K562 (cell line): ENCODE measurements at regions not wholly inside any gene's neighbourhood (a gene's known extent, or its start where the extent isn't known, plus 50 kb on each side); places are given as distances from the start of the nearest gene placed in this dataset.

Source experiments
- ATAC-seq: fragments of 200-7000 bp; cut with Tn5 transposase; 3 replicates; pipeline ENCODE4 v1.9.1; 2020; ENCODE audit warnings: moderate library complexity
- BruUV-seq: library from RNA; stranded (reverse); fragments of 400-500 nt; replicated peaks from 2 replicates; lab custom pipeline; 2021; lab: Mats Ljungman, UMichigan
- CTCF ChIA-PET: fragments of 300-600 bp; formaldehyde crosslinking; extraction: SDS; loops from one replicate; lab custom pipeline; 2021; ENCODE audit warnings: low intra/inter-chr PET ratio; lab: Yijun Ruan, JAX
- POLR2A ChIA-PET: fragments of 300-600, 350-650 bp; sonication (Branson Sonifier 250); formaldehyde crosslinking; extraction: SDS; loops from one replicate; lab custom pipeline; 2021; ENCODE audit warnings: antibody characterized with exemption, inconsistent platforms; lab: Yijun Ruan, JAX
- DNase-seq, 4 experiments: peaks; one replicate each; pipeline versions ENCODE4 v3.0.0 to v3.0.0-alpha.2; 2011 to 2018; ENCODE audit warnings: low spot score in 3 of 4, mixed read lengths in 3 of 4; ENCODE audit errors: extremely low read depth in 1 of 4
- FAIRE-seq: peaks from 2 replicates; lab custom pipeline; 2011; peaks lifted over from hg19 to GRCh38; lab: Jason Lieb, UNC
- H2AFZ ChIP-seq: 2 replicates; pipeline ENCODE4 v1.6.0; 2011; ENCODE audit warnings: low read depth, low read length, control low read depth, inconsistent platforms
- H3K27ac ChIP-seq: fragments of 200-600 bp; 3 replicates; pipeline ENCODE4 v1.8.0; 2011; ENCODE audit warnings: low read depth, mild to moderate bottlenecking, control low read depth, inconsistent platforms, low read length, moderate library complexity, mixed read lengths; ENCODE audit errors: extremely low read depth
- H3K27me3 ChIP-seq, 2 experiments: fragments of 300-600 bp in 1 of 2; 2 replicates in 1 of 2; 3 replicates in 1 of 2; pipeline versions ENCODE4 v1.6.0 to v1.8.0; 2011; ENCODE audit warnings: inconsistent platforms in 2 of 2, low read length in 2 of 2, mild to moderate bottlenecking in 1 of 2, mixed read lengths in 1 of 2, moderate library complexity in 1 of 2; ENCODE audit not compliant: control insufficient read depth in 2 of 2, insufficient read depth in 2 of 2
- H3K36me3 ChIP-seq: fragments of 300-600 bp; 3 replicates; pipeline ENCODE4 v1.8.0; 2011; ENCODE audit warnings: mild to moderate bottlenecking, low read length, inconsistent platforms; ENCODE audit not compliant: control insufficient read depth, insufficient read depth
- H3K4me1 ChIP-seq, 2 experiments: fragments of 200-600 bp in 1 of 2; replicated peaks in 1 of 2; 2 replicates in 1 of 2; 3 replicates in 1 of 2; pipeline versions ENCODE4 v1.5.1 to v1.8.0; 2011; ENCODE audit warnings: inconsistent platforms in 2 of 2, low read length in 2 of 2, mild to moderate bottlenecking in 1 of 2, mixed read lengths in 1 of 2, moderate library complexity in 1 of 2; ENCODE audit not compliant: control insufficient read depth in 2 of 2, insufficient read depth in 2 of 2
- H3K4me2 ChIP-seq: 2 replicates; pipeline ENCODE4 v1.6.1; 2011; ENCODE audit warnings: low read length, control low read depth, inconsistent platforms, mixed read lengths; ENCODE audit not compliant: insufficient read depth
- H3K4me3 ChIP-seq: fragments of 200-600 bp; sonication (generic), shearing (Covaris generic); 2 replicates; pipeline ENCODE4 v1.5.1; 2016; ENCODE audit warnings: control low read depth, inconsistent platforms
- H3K79me2 ChIP-seq: fragments of 200-600 bp; 3 replicates; pipeline ENCODE4 v1.8.0; 2011; ENCODE audit warnings: low read length, inconsistent platforms; ENCODE audit not compliant: control insufficient read depth, insufficient read depth
- H3K9ac ChIP-seq, 2 experiments: 2 replicates each; pipeline versions ENCODE4 v1.6.0 to v1.6.1; 2011; ENCODE audit warnings: low read depth in 2 of 2, low read length in 2 of 2, control low read depth in 1 of 2, inconsistent platforms in 1 of 2, mild to moderate bottlenecking in 1 of 2, mixed read lengths in 1 of 2; ENCODE audit not compliant: insufficient read depth in 1 of 2
- H3K9me1 ChIP-seq: one replicate; pipeline ENCODE4 v1.6.0; 2011; ENCODE audit warnings: inconsistent platforms, mild to moderate bottlenecking, low read length, moderate library complexity; ENCODE audit not compliant: control insufficient read depth, insufficient read depth
- H3K9me3 ChIP-seq: replicated peaks from 2 replicates; pipeline ENCODE4 v1.5.1; 2011; ENCODE audit warnings: low read depth, low read length, inconsistent platforms; ENCODE audit not compliant: control insufficient read depth, insufficient read depth
- H4K20me1 ChIP-seq: replicated peaks from 2 replicates; pipeline ENCODE4 v1.6.1; 2011; ENCODE audit warnings: low read length, inconsistent platforms, mixed read lengths; ENCODE audit not compliant: control insufficient read depth, insufficient read depth
- ATF6 ChIP-seq: sonication (generic); formaldehyde crosslinking; IDR thresholded peaks from 2 replicates; pipeline ENCODE4 v1.4.0; 2020; ENCODE audit warnings: mild to moderate bottlenecking, missing genetic modification reagents
- CBX3 ChIP-seq, 2 experiments: IDR thresholded peaks; 1 replicate in 1 of 2; 2 replicates in 1 of 2; pipeline ENCODE4 v1.6.1; 2012; ENCODE audit warnings: inconsistent platforms in 2 of 2, low read length in 2 of 2, borderline replicate concordance in 1 of 2, control low read depth in 1 of 2
- GABPB1 ChIP-seq: sonication (generic); formaldehyde crosslinking; IDR thresholded peaks from 2 replicates; pipeline ENCODE4 v1.8.0; 2022; ENCODE audit warnings: mild to moderate bottlenecking, missing genetic modification reagents
- MYBL2 ChIP-seq, 2 experiments: fragments of 450-650 bp in 1 of 2; sonication (generic) in 1 of 2; formaldehyde crosslinking in 1 of 2; IDR thresholded peaks; 2 replicates each; pipeline versions ENCODE4 v1.6.1 to v1.8.1; 2017 to 2022; ENCODE audit warnings: borderline replicate concordance in 1 of 2, inconsistent platforms in 1 of 2, low read depth in 1 of 2, mild to moderate bottlenecking in 1 of 2, missing genetic modification reagents in 1 of 2, moderate library complexity in 1 of 2
- PHB ChIP-seq: fragments of 250-450 bp; sonication (Bioruptor Pico); IDR thresholded peaks from 2 replicates; pipeline ENCODE4 v1.5.0; 2021
- POU5F1 ChIP-seq: fragments of 150-350 bp; IDR thresholded peaks from 2 replicates; pipeline ENCODE4 v1.6.1; 2014; ENCODE audit warnings: borderline replicate concordance, low read length, low read depth, mild to moderate bottlenecking; ENCODE audit not compliant: partially characterized antibody
- SAFB2 ChIP-seq: fragments of 200-400 bp; formaldehyde crosslinking; IDR thresholded peaks from 2 replicates; pipeline ENCODE4 v1.6.1; 2018; ENCODE audit warnings: borderline replicate concordance, low read length, low read depth, moderate library complexity; ENCODE audit not compliant: severe bottlenecking
- TOE1 ChIP-seq, 2 experiments: fragments of 450-650 bp in 1 of 2; sonication (generic) in 1 of 2; formaldehyde crosslinking in 1 of 2; IDR thresholded peaks; 2 replicates each; pipeline versions ENCODE4 v1.7.1 to v1.8.0; 2016 to 2022; ENCODE audit warnings: borderline replicate concordance in 2 of 2, mild to moderate bottlenecking in 2 of 2, antibody characterized with exemption in 1 of 2, inconsistent platforms in 1 of 2, low read depth in 1 of 2, missing genetic modification reagents in 1 of 2, moderate library complexity in 1 of 2
- USF1 ChIP-seq: sonication (generic); formaldehyde crosslinking; IDR thresholded peaks from 2 replicates; pipeline ENCODE4 v1.9.0; 2022; ENCODE audit warnings: mild to moderate bottlenecking, missing genetic modification reagents
- XRCC4 ChIP-seq: IDR thresholded peaks from one replicate; pipeline ENCODE4 v1.6.1; 2011; ENCODE audit not compliant: insufficient read depth, insufficient read length; ENCODE audit errors: extremely low read depth
- ZKSCAN8 ChIP-seq: fragments of 200-800 bp; sonication (Bioruptor generic); IDR thresholded peaks from 2 replicates; pipeline ENCODE4 v1.6.1; 2016; ENCODE audit warnings: missing genetic modification characterization, missing compliant biosample characterization
- ZNF316 ChIP-seq: fragments of 450-650 bp; IDR thresholded peaks from 2 replicates; pipeline ENCODE4 v1.6.1; 2016
- ZNF507 ChIP-seq: conservative IDR thresholded peaks from 2 replicates; pipeline ENCODE4 v1.6.1; 2017; ENCODE audit warnings: missing genetic modification characterization, missing compliant biosample characterization
- WGBS: fragments of 100-300 bp; shearing (Covaris generic); methylation state at CpG from one replicate; pipeline ENCODE4 v1.1.6; 2016; ENCODE audit warnings: low coverage, mixed read lengths; ENCODE audit not compliant: insufficient coverage; ENCODE audit errors: missing lambda C conversion rate; 5-methylcytosine and 5-hydroxymethylcytosine counted together
- in situ Hi-C: fragments of 300-500 bp; cut with MboI; formaldehyde crosslinking; loops from 4 replicates; pipeline ENCODE4 v1.15.0; 2018; ENCODE audit warnings: inconsistent platforms, mixed read lengths
- intact Hi-C: fragments of 100-400 bp; cut with micrococcal nuclease; formaldehyde crosslinking; loops from 2 replicates; pipeline ENCODE4 v1.14.2; 2022
- TF ChIP-seq, protein P1 (sequence below), 2 experiments: IDR thresholded peaks in 1 of 2; conservative IDR thresholded peaks in 1 of 2; 2 replicates each; pipeline ENCODE4 v1.6.1; 2016; ENCODE audit warnings: low read depth in 2 of 2, mild to moderate bottlenecking in 1 of 2, missing compliant biosample characterization in 1 of 2, missing genetic modification characterization in 1 of 2, moderate library complexity in 1 of 2

- no peak for TF ChIP-seq TOE1 (IDR thresholded peaks at IDR 0.05; ENCODE audit: borderline replicate concordance)
- no peak for TF ChIP-seq TOE1 (CRISPR knock-in tag; IDR thresholded peaks at IDR 0.05; ENCODE audit: borderline replicate concordance, low read depth)
- no peak for TF ChIP-seq ZNF507 (tag)
- no peak for TF ChIP-seq ZNF316
- TF ChIP-seq, protein P1, sequence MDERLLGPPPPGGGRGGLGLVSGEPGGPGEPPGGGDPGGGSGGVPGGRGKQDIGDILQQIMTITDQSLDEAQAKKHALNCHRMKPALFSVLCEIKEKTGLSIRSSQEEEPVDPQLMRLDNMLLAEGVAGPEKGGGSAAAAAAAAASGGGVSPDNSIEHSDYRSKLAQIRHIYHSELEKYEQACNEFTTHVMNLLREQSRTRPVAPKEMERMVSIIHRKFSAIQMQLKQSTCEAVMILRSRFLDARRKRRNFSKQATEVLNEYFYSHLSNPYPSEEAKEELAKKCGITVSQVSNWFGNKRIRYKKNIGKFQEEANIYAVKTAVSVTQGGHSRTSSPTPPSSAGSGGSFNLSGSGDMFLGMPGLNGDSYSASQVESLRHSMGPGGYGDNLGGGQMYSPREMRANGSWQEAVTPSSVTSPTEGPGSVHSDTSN (CRISPR knock-in tag; IDR thresholded peaks at IDR 0.05; ENCODE audit: low read depth), result no peak
- TF ChIP-seq, protein P1 (tag; conservative IDR thresholded peaks at IDR 0.05; ENCODE audit: low read depth), result no peak
- no peak for TF ChIP-seq USF1 (CRISPR knock-in tag)
- TF ChIP-seq GABPB1 (CRISPR knock-in tag), result no peak
Observed at GRCh38 chr2:121038031-121038430, 247.0 kb downstream of the TFCP2L1 start (continued).

- WGBS, result 0% methylated on average over 5 of the region's 5 CpGs
- H3K9ac ChIP-seq, result no peak overlapping the region
- no peaks in the 10 kb centered on the region for H3K79me2 ChIP-seq
- H3K4me3 ChIP-seq, result no peak overlapping the region
- no peaks in the 10 kb centered on the region for H4K20me1 ChIP-seq
- ChIA-PET POLR2A (interaction anchor here (0.7 to 1.0 kb wide), 2 partner anchors 37 to 217 kb away, joined by 4 to 5 read pairs; no protein-coding TSS in a partner anchor), CTCF (no interaction called here)
- DNase-seq, result no peak
- in situ Hi-C loops, result no loop called here
- no peak overlapping the region for H2AFZ ChIP-seq
- no peak for ATAC-seq
- H3K9me3 ChIP-seq, result no peaks in the 10 kb centered on the region
- peaks cover 6 to 34% of the 10 kb centered on the region in 2 experiments; a peak in 4 of 5 replicates for H3K27me3 ChIP-seq
- no peak overlapping the region for H3K27ac ChIP-seq
- H3K9me1 ChIP-seq, result peaks cover 3% of the 10 kb centered on the region
- no peak for FAIRE-seq
- H3K36me3 ChIP-seq, result no peaks in the 10 kb centered on the region
- H3K4me1 ChIP-seq, result no peaks in the 10 kb centered on the region
- H3K4me2 ChIP-seq, result no peak overlapping the region
- intact Hi-C loops, result no loop called here
- BruUV-seq, result no TSS peak
- TF ChIP-seq MYBL2 (IDR thresholded peaks at IDR 0.05; ENCODE audit: low read depth), result no peak
- TF ChIP-seq MYBL2 (CRISPR knock-in tag; IDR thresholded peaks at IDR 0.05; ENCODE audit: borderline replicate concordance), result no peak
- no peak for TF ChIP-seq CBX3 (IDR thresholded peaks at IDR 0.05; ENCODE audit: borderline replicate concordance in 1 of 2, low read length in 2 of 2)
- TF ChIP-seq ZKSCAN8 (CRISPR knock-in tag), result no peak
- TF ChIP-seq ATF6, result no peak
- TF ChIP-seq SAFB2, result no peak
- TF ChIP-seq PHB, result no peak
- no peak for TF ChIP-seq XRCC4
- no peak for TF ChIP-seq POU5F1
Observed at GRCh38 chr2:121038431-121038830, 246.6 kb downstream of the TFCP2L1 start.
